ENCODE measurements at regions not wholly inside any gene's neighbourhood (a gene's known extent, or its start where the extent isn't known, plus 50 kb on each side); places are given as distances from the start of the nearest gene placed in this dataset.

DNA sequence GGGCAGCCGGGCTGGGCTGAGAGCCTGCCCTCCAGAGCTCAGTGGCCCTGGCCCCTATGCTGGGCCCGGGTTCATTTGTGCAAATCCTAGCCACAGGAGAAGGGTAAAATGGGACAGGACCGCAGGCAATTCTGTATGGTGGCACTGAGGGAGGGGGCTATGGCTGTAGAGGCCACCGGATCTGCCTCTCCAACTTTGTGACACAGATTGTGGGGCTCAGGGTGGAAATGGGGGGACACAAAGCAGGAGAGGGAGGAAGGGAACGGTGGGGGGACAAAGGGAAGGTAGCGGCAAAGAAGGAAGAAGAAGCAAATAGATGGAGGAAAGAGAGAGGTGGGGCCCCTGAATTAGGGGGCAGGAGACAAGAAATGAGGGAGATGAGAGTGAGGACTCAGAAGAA, 201.1 kb downstream of the SMAD2 start:
- H3K27ac ChIP-seq = no peak overlapping the region
- no peak for DNase-seq (ENCODE audit: low spot score)
- POLR2A ChIA-PET (ENCODE audit: low non-redundant PET) = no interaction called here
- TF ChIP-seq, protein P1, sequence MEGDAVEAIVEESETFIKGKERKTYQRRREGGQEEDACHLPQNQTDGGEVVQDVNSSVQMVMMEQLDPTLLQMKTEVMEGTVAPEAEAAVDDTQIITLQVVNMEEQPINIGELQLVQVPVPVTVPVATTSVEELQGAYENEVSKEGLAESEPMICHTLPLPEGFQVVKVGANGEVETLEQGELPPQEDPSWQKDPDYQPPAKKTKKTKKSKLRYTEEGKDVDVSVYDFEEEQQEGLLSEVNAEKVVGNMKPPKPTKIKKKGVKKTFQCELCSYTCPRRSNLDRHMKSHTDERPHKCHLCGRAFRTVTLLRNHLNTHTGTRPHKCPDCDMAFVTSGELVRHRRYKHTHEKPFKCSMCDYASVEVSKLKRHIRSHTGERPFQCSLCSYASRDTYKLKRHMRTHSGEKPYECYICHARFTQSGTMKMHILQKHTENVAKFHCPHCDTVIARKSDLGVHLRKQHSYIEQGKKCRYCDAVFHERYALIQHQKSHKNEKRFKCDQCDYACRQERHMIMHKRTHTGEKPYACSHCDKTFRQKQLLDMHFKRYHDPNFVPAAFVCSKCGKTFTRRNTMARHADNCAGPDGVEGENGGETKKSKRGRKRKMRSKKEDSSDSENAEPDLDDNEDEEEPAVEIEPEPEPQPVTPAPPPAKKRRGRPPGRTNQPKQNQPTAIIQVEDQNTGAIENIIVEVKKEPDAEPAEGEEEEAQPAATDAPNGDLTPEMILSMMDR (conservative IDR thresholded peaks at IDR 0.05; ENCODE audit: low read depth) = no peak
- CTCF ChIA-PET = no interaction called here

DNA sequence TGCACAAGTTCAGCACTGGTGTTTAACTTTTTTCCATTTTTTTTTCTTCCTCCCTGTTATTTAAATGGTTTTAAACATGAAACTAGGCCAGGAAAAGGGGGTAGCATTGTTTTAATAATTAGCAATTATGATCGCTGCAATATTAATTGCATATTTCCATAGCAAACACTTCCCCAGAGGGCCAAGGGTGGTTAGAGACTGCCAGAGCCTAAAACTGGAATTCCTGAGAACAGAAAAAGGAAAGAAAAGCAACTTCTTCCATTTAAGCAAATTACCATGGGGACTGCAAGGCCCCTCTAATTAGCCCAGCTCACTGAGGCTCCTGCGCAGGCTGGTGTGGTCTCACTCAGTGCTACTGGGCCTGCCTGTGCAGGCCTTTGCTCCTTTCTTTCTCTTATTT, 201.5 kb downstream of the SMAD2 start:
- TF ChIP-seq, protein P1 (conservative IDR thresholded peaks at IDR 0.05; ENCODE audit: low read depth) = no peak
- DNase-seq (ENCODE audit: low spot score) = no peak
- H3K27ac ChIP-seq = no peak overlapping the region
- POLR2A ChIA-PET (ENCODE audit: low non-redundant PET) = no interaction called here
- CTCF ChIA-PET = no interaction called here

- TF ChIP-seq, protein P1 (conservative IDR thresholded peaks at IDR 0.05; ENCODE audit: low read depth) = no peak
- DNase-seq (ENCODE audit: low spot score) = no peak
- no peak overlapping the region for H3K27ac ChIP-seq
- CTCF ChIA-PET = no interaction called here
- POLR2A ChIA-PET (ENCODE audit: low non-redundant PET) = no interaction called here
Measured at GRCh38 chr18:47727409-47727808, 203.1 kb downstream of the SMAD2 start.

DNA sequence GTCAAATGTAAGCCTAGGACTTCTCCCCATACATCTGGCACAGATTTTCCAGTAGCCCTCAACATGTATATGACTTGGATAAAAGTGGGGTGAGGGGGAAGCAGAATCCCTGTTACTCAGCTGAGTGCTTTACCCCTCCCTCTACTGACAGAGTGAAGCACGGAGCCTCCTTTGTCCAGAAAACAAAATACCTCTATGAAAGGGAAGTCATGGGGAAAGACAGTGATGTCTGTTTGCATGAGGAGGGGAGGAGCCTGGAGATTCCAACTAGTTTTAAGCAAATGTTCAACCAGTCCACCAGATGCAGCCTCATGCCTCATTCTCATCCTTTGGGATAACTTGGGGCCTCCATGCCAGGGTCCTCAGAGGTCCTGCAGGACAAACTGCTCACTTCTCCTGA, 203.9 kb downstream of the SMAD2 start:
- TF ChIP-seq, protein P1 (conservative IDR thresholded peaks at IDR 0.05; ENCODE audit: low read depth) = no peak
- H3K27ac ChIP-seq = no peak overlapping the region
- POLR2A ChIA-PET (ENCODE audit: low non-redundant PET) = no interaction called here
- CTCF ChIA-PET = no interaction called here
- no peak for DNase-seq (ENCODE audit: low spot score)

GRCh38 chr18:47725656-47726055, 204.8 kb downstream of the SMAD2 start:
- ChIA-PET CTCF (no interaction called here), POLR2A (ENCODE audit: low non-redundant PET) (no interaction called here)
- no peak for DNase-seq (ENCODE audit: low spot score)
- no peak overlapping the region for H3K27ac ChIP-seq
- TF ChIP-seq, protein P1 (conservative IDR thresholded peaks at IDR 0.05; ENCODE audit: low read depth) = no peak

- H3K27ac ChIP-seq = no peak overlapping the region
- TF ChIP-seq, protein P1 (conservative IDR thresholded peaks at IDR 0.05; ENCODE audit: low read depth) = no peak
- DNase-seq (ENCODE audit: low spot score) = no peak
- ChIA-PET POLR2A (ENCODE audit: low non-redundant PET) (no interaction called here), CTCF (no interaction called here)
Measured at GRCh38 chr18:47724186-47724975, 206.1 kb downstream of the SMAD2 start.

All from RWPE1 (cell line).